Endothelial cell of umbilical vein (primary cell): ENCODE measurements at regions not wholly inside any gene's neighbourhood (a gene's known extent, or its start where the extent isn't known, plus 50 kb on each side); places are given as distances from the start of the nearest gene placed in this dataset.

Experiments
- BruUV-seq: library from RNA; stranded (reverse); fragments of 400-500 nt; replicated peaks from 2 replicates; lab custom pipeline; 2021; lab: Mats Ljungman, UMichigan
- CTCF ChIA-PET: fragments of 300-600, 350-600 bp; sonication (Branson Sonifier 250); formaldehyde crosslinking; loops from one replicate; lab custom pipeline; 2021; ENCODE audit warnings: antibody characterized with exemption, inconsistent platforms; lab: Charles Lee
- POLR2A ChIA-PET: fragments of 300-600, 350-600 bp; sonication (Branson Sonifier 250); formaldehyde crosslinking; loops from one replicate; lab custom pipeline; 2021; ENCODE audit warnings: antibody characterized with exemption, inconsistent platforms; lab: Charles Lee
- DNase-seq: peaks from one replicate; pipeline ENCODE4 v3.0.0-alpha.2; 2011; ENCODE audit warnings: low read depth, low spot score
- FAIRE-seq: peaks from 2 replicates; lab custom pipeline; 2011; peaks lifted over from hg19 to GRCh38; lab: Jason Lieb, UNC
- H2AFZ ChIP-seq: 2 replicates; pipeline ENCODE4 v1.6.0; 2012; ENCODE audit warnings: low read depth, low read length, control low read depth, inconsistent platforms
- H3K27ac ChIP-seq: 2 replicates; pipeline ENCODE4 v1.5.1; 2011; ENCODE audit warnings: low read depth, mild to moderate bottlenecking, control low read depth, low read length, moderate library complexity; ENCODE audit not compliant: insufficient read depth
- H3K27me3 ChIP-seq, 2 experiments: 2 replicates each; pipeline versions ENCODE4 v1.6.0 to v1.6.1; 2011; ENCODE audit warnings: low read length in 2 of 2, mixed read lengths in 1 of 2; ENCODE audit not compliant: control insufficient read depth in 2 of 2, insufficient read depth in 2 of 2
- H3K36me3 ChIP-seq, 2 experiments: 2 replicates in 1 of 2; 3 replicates in 1 of 2; pipeline ENCODE4 v1.5.1; 2011; ENCODE audit warnings: low read length in 2 of 2, mild to moderate bottlenecking in 1 of 2, moderate library complexity in 1 of 2; ENCODE audit not compliant: control insufficient read depth in 2 of 2, insufficient read depth in 2 of 2; ENCODE audit errors: extremely low read depth in 1 of 2
- H3K4me1 ChIP-seq: 3 replicates; pipeline ENCODE4 v1.5.1; 2011; ENCODE audit warnings: mild to moderate bottlenecking, low read length; ENCODE audit not compliant: control insufficient read depth, insufficient read depth; ENCODE audit errors: extremely low read depth
- H3K4me2 ChIP-seq: 2 replicates; pipeline ENCODE4 v1.6.1; 2011; ENCODE audit warnings: low read length, control low read depth, mixed read lengths; ENCODE audit not compliant: insufficient read depth
- H3K4me3 ChIP-seq, 3 experiments: fragments of 200-600 bp in 1 of 3; sonication (generic), shearing (Covaris generic) in 1 of 3; replicated peaks in 1 of 3; 2 replicates each; pipeline ENCODE4 v1.5.1; 2011 to 2016; ENCODE audit warnings: control low read depth in 3 of 3, low read length in 3 of 3, mild to moderate bottlenecking in 2 of 3, inconsistent platforms in 1 of 3, low read depth in 1 of 3, moderate library complexity in 1 of 3; ENCODE audit not compliant: insufficient read depth in 1 of 3
- H3K79me2 ChIP-seq: 2 replicates; pipeline ENCODE4 v1.6.0; 2012; ENCODE audit warnings: low read length, inconsistent platforms; ENCODE audit not compliant: control insufficient read depth, insufficient read depth
- H3K9ac ChIP-seq: replicated peaks from 2 replicates; pipeline ENCODE3; 2011; ENCODE audit warnings: low read length, control low read depth; ENCODE audit not compliant: insufficient read depth; ENCODE audit errors: extremely low read depth
- H3K9me1 ChIP-seq: replicated peaks from 3 replicates; pipeline ENCODE4 v1.6.0; 2011; ENCODE audit warnings: mild to moderate bottlenecking, low read length; ENCODE audit not compliant: control insufficient read depth, insufficient read depth; ENCODE audit errors: extremely low read depth
- H3K9me3 ChIP-seq: replicated peaks from 2 replicates; pipeline ENCODE4 v1.5.1; 2012; ENCODE audit warnings: low read length, inconsistent platforms; ENCODE audit not compliant: control insufficient read depth, insufficient read depth
- H4K20me1 ChIP-seq: replicated peaks from 2 replicates; pipeline ENCODE3; 2011; ENCODE audit warnings: mild to moderate bottlenecking, low read length; ENCODE audit not compliant: control insufficient read depth, insufficient read depth; ENCODE audit errors: extremely low read depth
- EZH2 ChIP-seq: IDR thresholded peaks from 2 replicates; pipeline ENCODE4 v1.6.1; 2012; ENCODE audit warnings: borderline replicate concordance, low read depth, mild to moderate bottlenecking, moderate library complexity, low read length, inconsistent platforms; ENCODE audit not compliant: severe bottlenecking
- FOS ChIP-seq: IDR thresholded peaks from 2 replicates; pipeline ENCODE4 v1.6.1; 2011; ENCODE audit warnings: mild to moderate bottlenecking, low read length, moderate library complexity, borderline replicate concordance; ENCODE audit not compliant: insufficient read depth
- GATA2 ChIP-seq: IDR thresholded peaks from 2 replicates; pipeline ENCODE4 v1.7.0; 2011; ENCODE audit warnings: low read depth, mild to moderate bottlenecking, moderate library complexity, mixed read lengths, low read length; ENCODE audit not compliant: insufficient read length, insufficient read depth
- JUN ChIP-seq: IDR thresholded peaks from 2 replicates; pipeline ENCODE4 v1.6.1; 2011; ENCODE audit warnings: borderline replicate concordance, low read depth; ENCODE audit not compliant: insufficient read length, insufficient read depth
- MYC ChIP-seq: IDR thresholded peaks from one replicate; pipeline ENCODE4 v1.6.1; 2011; ENCODE audit warnings: mild to moderate bottlenecking, low read depth, low read length
- POLR2A ChIP-seq: IDR thresholded peaks from 2 replicates; pipeline ENCODE4 v1.6.1; 2012; ENCODE audit warnings: low read depth, mild to moderate bottlenecking, control low read depth, low read length
- POLR2AphosphoS5 ChIP-seq: IDR thresholded peaks from 2 replicates; pipeline ENCODE4 v1.6.1; 2012; ENCODE audit warnings: low read depth, mild to moderate bottlenecking, control low read depth, low read length, moderate library complexity; ENCODE audit not compliant: insufficient read depth
- dilution Hi-C: fragments of 300-500 bp; cut with MboI; formaldehyde crosslinking; loops from one replicate; pipeline ENCODE4 v1.15.0; 2019; ENCODE audit warnings: low sequenced_read_pairs; ENCODE audit not compliant: extremely low pct_ligation_motif_present
- intact Hi-C: fragments of 100-400 bp; cut with micrococcal nuclease; formaldehyde crosslinking; loops from one replicate; pipeline ENCODE4 v1.10.0; 2022
- TF ChIP-seq, protein P1 (sequence below): IDR thresholded peaks from 2 replicates; pipeline ENCODE4 v1.6.1; 2011; ENCODE audit not compliant: insufficient read depth, insufficient read length
- TF ChIP-seq, protein P2 (sequence below), 2 donors: IDR thresholded peaks; 1 replicate in 1 of 2; 2 replicates in 1 of 2; pipeline ENCODE4 v1.5.1; 2011; ENCODE audit warnings: low read length in 2 of 2, mild to moderate bottlenecking in 2 of 2, moderate library complexity in 2 of 2, control low read depth in 1 of 2, inconsistent platforms in 1 of 2, low read depth in 1 of 2; ENCODE audit not compliant: insufficient read depth in 1 of 2; ENCODE audit errors: extremely low read depth in 1 of 2

DNA sequence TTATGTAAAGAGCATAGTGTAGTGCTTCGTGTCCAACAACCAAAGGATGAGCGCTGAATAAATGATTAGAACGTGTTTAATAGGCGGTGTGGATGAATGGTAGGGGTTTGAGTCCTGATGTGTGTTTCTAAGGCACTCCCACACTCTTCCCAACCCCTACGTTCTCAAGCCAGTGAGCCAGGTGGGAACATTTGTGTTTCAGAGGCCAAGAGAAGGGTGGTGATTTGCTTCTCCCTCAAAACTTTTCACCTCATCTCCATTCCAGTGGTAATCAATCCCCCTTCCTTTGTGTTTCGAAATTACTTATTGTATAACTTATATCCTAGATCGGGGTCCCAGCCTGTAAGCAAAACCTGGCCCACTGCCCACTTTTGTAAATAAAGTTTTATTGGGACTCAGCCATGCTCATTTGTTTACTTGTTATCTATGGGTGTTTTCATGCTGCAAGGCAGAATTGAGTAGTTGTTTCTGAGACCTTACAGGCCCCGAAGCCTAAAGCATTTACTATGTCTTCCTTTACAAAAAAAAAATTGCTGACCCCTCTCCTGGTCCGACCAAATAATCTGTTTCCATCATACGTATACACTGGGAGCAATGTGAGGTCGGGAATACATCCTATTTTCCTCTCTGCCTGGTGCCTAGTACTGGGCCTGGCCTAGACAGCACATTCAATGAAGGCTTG lies 150.8 kb upstream of the MYCN start:
- Histone ChIP-seq H3K9me3 (no peaks in the 10 kb centered on the region), H3K4me1 (no peaks in the 10 kb centered on the region), H3K27me3 (no peaks in the 10 kb centered on the region), H2AFZ (no peak overlapping the region), H3K79me2 (no peaks in the 10 kb centered on the region), H3K4me2 (no peak overlapping the region), H3K9ac (no peak overlapping the region), H3K4me3 (no peak overlapping the region), H3K27ac (no peak overlapping the region), H3K36me3 (no peaks in the 10 kb centered on the region), H3K9me1 (no peaks in the 10 kb centered on the region), H4K20me1 (no peaks in the 10 kb centered on the region)
- DNase-seq = no peak
- dilution Hi-C loops = no loop called here
- POLR2A ChIA-PET = no interaction called here
- CTCF ChIA-PET = interaction anchor here (0.9 to 1.5 kb wide), 2 partner anchors 7 to 152 kb away, joined by 3 to 4 read pairs; no protein-coding TSS in a partner anchor
- no peak for FAIRE-seq
- BruUV-seq = no TSS peak
- intact Hi-C loops = no loop called here
- no peak for TF ChIP-seq GATA2
- TF ChIP-seq JUN = no peak
- TF ChIP-seq EZH2 = no peak
- TF ChIP-seq MYC = no peak
- TF ChIP-seq FOS = no peak
- no peak for TF ChIP-seq POLR2A
- TF ChIP-seq, protein P1, sequence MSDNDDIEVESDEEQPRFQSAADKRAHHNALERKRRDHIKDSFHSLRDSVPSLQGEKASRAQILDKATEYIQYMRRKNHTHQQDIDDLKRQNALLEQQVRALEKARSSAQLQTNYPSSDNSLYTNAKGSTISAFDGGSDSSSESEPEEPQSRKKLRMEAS = no peak
- TF ChIP-seq, protein P2, sequence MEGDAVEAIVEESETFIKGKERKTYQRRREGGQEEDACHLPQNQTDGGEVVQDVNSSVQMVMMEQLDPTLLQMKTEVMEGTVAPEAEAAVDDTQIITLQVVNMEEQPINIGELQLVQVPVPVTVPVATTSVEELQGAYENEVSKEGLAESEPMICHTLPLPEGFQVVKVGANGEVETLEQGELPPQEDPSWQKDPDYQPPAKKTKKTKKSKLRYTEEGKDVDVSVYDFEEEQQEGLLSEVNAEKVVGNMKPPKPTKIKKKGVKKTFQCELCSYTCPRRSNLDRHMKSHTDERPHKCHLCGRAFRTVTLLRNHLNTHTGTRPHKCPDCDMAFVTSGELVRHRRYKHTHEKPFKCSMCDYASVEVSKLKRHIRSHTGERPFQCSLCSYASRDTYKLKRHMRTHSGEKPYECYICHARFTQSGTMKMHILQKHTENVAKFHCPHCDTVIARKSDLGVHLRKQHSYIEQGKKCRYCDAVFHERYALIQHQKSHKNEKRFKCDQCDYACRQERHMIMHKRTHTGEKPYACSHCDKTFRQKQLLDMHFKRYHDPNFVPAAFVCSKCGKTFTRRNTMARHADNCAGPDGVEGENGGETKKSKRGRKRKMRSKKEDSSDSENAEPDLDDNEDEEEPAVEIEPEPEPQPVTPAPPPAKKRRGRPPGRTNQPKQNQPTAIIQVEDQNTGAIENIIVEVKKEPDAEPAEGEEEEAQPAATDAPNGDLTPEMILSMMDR (IDR thresholded peaks at IDR 0.05; ENCODE audit: extremely low read depth in 1 of 2, insufficient read depth in 1 of 2, low read depth in 1 of 2, low read length in 2 of 2) = no peak
- no peak for TF ChIP-seq POLR2AphosphoS5
